ENCODE measurements at regions not wholly inside any gene's neighbourhood (a gene's known extent, or its start where the extent isn't known, plus 50 kb on each side); places are given as distances from the start of the nearest gene placed in this dataset.
"Not testable (repeated sequence)": the region's sequence is repeated elsewhere in the genome, so short reads cannot be mapped to it uniquely, and the experiment has no call there.

GRCh38 chr15:22200417-22200816 lies 120.1 kb downstream of the OR4M2 start:
- H3K4me3 ChIP-seq (ENCODE audit: low read depth, low read length), result not testable (repeated sequence)

GRCh38 chr15:22201993-22202659 lies 121.8 kb downstream of the OR4M2 start:
- not testable (repeated sequence) for H3K4me3 ChIP-seq (ENCODE audit: low read depth, low read length)

GRCh38 chr15:22203208-22203607 lies 122.9 kb downstream of the OR4M2 start:
- not testable (repeated sequence) for H3K4me3 ChIP-seq (ENCODE audit: low read depth, low read length)

GRCh38 chr15:22209086-22209485 lies 128.8 kb downstream of the OR4M2 start:
- not testable (repeated sequence) for H3K4me3 ChIP-seq (ENCODE audit: low read depth, low read length)

GRCh38 chr15:22222596-22222995 lies 142.3 kb downstream of the OR4M2 start:
- H3K4me3 ChIP-seq (ENCODE audit: low read depth, low read length), result not testable (repeated sequence)

GRCh38 chr15:22224241-22224671 lies 143.9 kb downstream of the OR4M2 start:
- peak; percentile 8; the same call in 1 of the 2 replicates for TF ChIP-seq CTCF (IDR thresholded peaks at IDR 0.05; ENCODE audit: borderline replicate concordance, insufficient read depth, low read depth, low read length)
- no peak overlapping the region for H3K4me3 ChIP-seq (ENCODE audit: low read depth, low read length)

- not testable (repeated sequence) for H3K4me3 ChIP-seq (ENCODE audit: low read depth, low read length)
These were observed 144.6 kb downstream of the OR4M2 start for GRCh38 chr15:22224961-22225360.

GRCh38 chr15:22226034-22226790 lies 145.9 kb downstream of the OR4M2 start:
- no peak for TF ChIP-seq CTCF (IDR thresholded peaks at IDR 0.05; ENCODE audit: borderline replicate concordance, insufficient read depth, low read depth, low read length)
- H3K4me3 ChIP-seq (ENCODE audit: low read depth, low read length), result no peak overlapping the region

- H3K4me3 ChIP-seq (ENCODE audit: low read depth, low read length), result no peak overlapping the region
- no peak for TF ChIP-seq CTCF (IDR thresholded peaks at IDR 0.05; ENCODE audit: borderline replicate concordance, insufficient read depth, low read depth, low read length)
These were observed 147.2 kb downstream of the OR4M2 start for GRCh38 chr15:22227411-22228100.

- no peak overlapping the region for H3K4me3 ChIP-seq (ENCODE audit: low read depth, low read length)
These were observed 147.9 kb downstream of the OR4M2 start for GRCh38 chr15:22228101-22228762.

More at GRCh38 chr15:22228101-22228762, 147.9 kb downstream of the OR4M2 start:
- TF ChIP-seq CTCF (IDR thresholded peaks at IDR 0.05; ENCODE audit: borderline replicate concordance, insufficient read depth, low read depth, low read length), result no peak
